ENCODE measurements at regions not wholly inside any gene's neighbourhood (a gene's known extent, or its start where the extent isn't known, plus 50 kb on each side); places are given as distances from the start of the nearest gene placed in this dataset.
"Not testable (repeated sequence)": the region's sequence is repeated elsewhere in the genome, so short reads cannot be mapped to it uniquely, and the experiment has no call there.

GRCh38 chrX:7480721-7481120 is 332.8 kb upstream of the PUDP start:
- Histone ChIP-seq H3K9me3 (no peaks in the 10 kb centered on the region), H3K27ac (no peak overlapping the region), H3K27me3 (no peaks in the 10 kb centered on the region), H3K4me3 (no peak overlapping the region), H3K4me1 (no peaks in the 10 kb centered on the region), H3K36me3 (replicated peaks in 1 of 2; ENCODE audit: insufficient read depth in 1 of 2, low read depth in 2 of 2) (no peaks in the 10 kb centered on the region)
- TF ChIP-seq, protein P1, sequence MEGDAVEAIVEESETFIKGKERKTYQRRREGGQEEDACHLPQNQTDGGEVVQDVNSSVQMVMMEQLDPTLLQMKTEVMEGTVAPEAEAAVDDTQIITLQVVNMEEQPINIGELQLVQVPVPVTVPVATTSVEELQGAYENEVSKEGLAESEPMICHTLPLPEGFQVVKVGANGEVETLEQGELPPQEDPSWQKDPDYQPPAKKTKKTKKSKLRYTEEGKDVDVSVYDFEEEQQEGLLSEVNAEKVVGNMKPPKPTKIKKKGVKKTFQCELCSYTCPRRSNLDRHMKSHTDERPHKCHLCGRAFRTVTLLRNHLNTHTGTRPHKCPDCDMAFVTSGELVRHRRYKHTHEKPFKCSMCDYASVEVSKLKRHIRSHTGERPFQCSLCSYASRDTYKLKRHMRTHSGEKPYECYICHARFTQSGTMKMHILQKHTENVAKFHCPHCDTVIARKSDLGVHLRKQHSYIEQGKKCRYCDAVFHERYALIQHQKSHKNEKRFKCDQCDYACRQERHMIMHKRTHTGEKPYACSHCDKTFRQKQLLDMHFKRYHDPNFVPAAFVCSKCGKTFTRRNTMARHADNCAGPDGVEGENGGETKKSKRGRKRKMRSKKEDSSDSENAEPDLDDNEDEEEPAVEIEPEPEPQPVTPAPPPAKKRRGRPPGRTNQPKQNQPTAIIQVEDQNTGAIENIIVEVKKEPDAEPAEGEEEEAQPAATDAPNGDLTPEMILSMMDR (IDR thresholded peaks at IDR 0.05): no peak
- no peak for TF ChIP-seq POLR2A (IDR thresholded peaks at IDR 0.05)
- ATAC-seq (no peak), DNase-seq (no peak)
- WGBS, 2 donors: 56 to 67% methylated on average over 2 of the region's 2 CpGs
- intact Hi-C loops (cut with DNase I): no loop called here

GRCh38 chrX:7462110-7462509 is 314.2 kb upstream of the PUDP start:
- ATAC-seq (no peak), DNase-seq (no peak)
- no peaks in the 10 kb centered on the region for H3K36me3 ChIP-seq (replicated peaks in 1 of 2; ENCODE audit: insufficient read depth in 1 of 2, low read depth in 2 of 2)
- H3K27me3 ChIP-seq: no peaks in the 10 kb centered on the region
- no peak overlapping the region for H3K4me3 ChIP-seq
- intact Hi-C loops (cut with DNase I): no loop called here
- 24 to 28% methylated on average over 6 of the region's 6 CpGs for WGBS, 2 donors
- no peak for TF ChIP-seq POLR2A (IDR thresholded peaks at IDR 0.05)
- TF ChIP-seq, protein P1 (IDR thresholded peaks at IDR 0.05): no peak
- H3K9me3 ChIP-seq: no peaks in the 10 kb centered on the region
- H3K27ac ChIP-seq: no peak overlapping the region
- H3K4me1 ChIP-seq: no peaks in the 10 kb centered on the region

DNA sequence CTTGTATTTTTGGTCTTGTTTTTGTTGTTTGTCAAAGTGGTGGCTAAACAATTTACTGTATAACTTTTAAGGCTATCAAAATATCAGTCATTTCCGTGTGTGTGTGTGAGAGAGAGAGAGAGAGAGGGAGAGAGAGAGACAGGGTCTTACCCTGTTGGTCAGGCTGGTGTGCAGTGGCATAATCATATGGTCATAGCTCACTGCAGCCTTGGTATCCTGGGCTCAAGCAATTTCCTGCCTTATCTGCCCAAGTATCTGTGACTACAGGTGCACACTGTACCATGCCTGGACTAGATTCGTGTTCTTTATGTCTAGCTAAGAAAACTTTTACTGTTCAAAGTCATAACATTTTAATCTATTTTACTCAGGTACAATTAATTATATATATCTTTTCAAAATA is 313.1 kb upstream of the PUDP start:
- H3K9me3 ChIP-seq; H3K27ac ChIP-seq; intact Hi-C loops (cut with DNase I); H3K36me3 ChIP-seq (replicated peaks in 1 of 2; ENCODE audit: insufficient read depth in 1 of 2, low read depth in 2 of 2); DNase-seq; H3K4me1 ChIP-seq; H3K4me3 ChIP-seq; ATAC-seq; H3K27me3 ChIP-seq: not testable (repeated sequence)
- WGBS, 2 donors: 8 to 19% methylated on average over 2 of the region's 2 CpGs

DNA sequence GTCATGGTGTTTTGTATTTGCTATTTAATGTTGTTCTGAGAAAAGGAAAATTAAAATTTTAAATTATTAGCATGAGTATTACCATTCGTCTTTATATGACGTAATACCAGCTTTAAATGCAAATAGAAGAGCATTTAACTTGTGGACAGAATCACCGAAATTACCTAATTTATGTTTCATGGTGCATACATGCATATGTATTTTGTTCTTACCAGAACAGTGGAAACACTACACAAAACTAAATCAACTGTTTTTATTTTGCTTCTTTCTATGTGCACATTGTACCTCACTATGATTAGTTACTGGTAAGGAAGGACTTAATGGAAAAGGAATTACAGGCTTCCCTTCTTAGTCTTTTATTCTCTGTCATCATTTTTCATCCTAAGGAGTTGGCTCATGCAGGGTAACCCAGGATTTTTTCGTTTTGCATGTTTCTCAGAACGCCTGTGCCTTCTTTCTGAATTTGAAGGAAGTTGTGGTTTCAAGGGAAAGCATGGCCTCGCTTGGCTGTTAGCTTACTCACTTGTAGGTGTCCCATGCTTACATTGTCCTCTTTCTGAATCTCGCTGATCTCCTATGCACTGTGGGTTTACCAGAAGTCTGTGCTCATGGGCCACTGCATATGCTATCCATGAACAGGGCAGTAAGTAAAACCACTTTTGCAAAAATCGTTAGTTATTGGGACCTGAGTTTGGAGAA is 300.0 kb upstream of the PUDP start:
- Histone ChIP-seq H3K9me3 (no peaks in the 10 kb centered on the region), H3K27ac (no peak overlapping the region), H3K27me3 (no peaks in the 10 kb centered on the region), H3K36me3 (replicated peaks in 1 of 2; ENCODE audit: insufficient read depth in 1 of 2, low read depth in 2 of 2) (no peaks in the 10 kb centered on the region), H3K4me3 (no peak overlapping the region), H3K4me1 (no peaks in the 10 kb centered on the region)
- no peak for ATAC-seq
- intact Hi-C loops (cut with DNase I): no loop called here
- TF ChIP-seq, protein P1 (IDR thresholded peaks at IDR 0.05): no peak
- no peak for TF ChIP-seq POLR2A (IDR thresholded peaks at IDR 0.05)
- 55 to 66% methylated on average over 8 of the region's 8 CpGs for WGBS, 2 donors
- no peak for DNase-seq

DNA sequence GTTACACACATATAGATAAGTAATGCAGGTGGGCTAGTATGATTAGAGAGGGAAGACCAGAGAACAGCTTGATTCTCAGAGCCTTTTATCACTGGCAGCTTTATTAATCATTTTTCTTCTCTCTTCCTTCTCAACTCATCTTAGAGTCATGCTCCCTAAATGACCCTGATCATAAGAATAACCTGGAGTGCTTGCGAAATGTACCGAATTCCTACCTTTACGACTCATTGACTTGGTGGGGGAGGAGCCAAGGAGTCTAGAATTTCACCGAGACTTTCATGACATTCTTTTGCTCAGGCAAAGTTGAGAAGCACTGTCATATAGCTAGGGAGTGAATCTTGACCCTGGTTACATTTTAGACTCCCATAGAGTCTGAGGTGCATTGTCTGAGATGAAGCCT is 298.9 kb upstream of the PUDP start:
- Histone ChIP-seq H3K27ac (no peak overlapping the region), H3K9me3 (no peaks in the 10 kb centered on the region), H3K4me1 (no peaks in the 10 kb centered on the region), H3K36me3 (replicated peaks in 1 of 2; ENCODE audit: insufficient read depth in 1 of 2, low read depth in 2 of 2) (no peaks in the 10 kb centered on the region), H3K27me3 (no peaks in the 10 kb centered on the region), H3K4me3 (no peak overlapping the region)
- TF ChIP-seq, protein P1 (IDR thresholded peaks at IDR 0.05): no peak
- TF ChIP-seq POLR2A (IDR thresholded peaks at IDR 0.05): no peak
- DNase-seq (no peak), ATAC-seq (no peak)
- intact Hi-C loops (cut with DNase I): no loop called here
- 86 to 88% methylated on average over 4 of the region's 4 CpGs for WGBS, 2 donors

Measured in body of pancreas (tissue), 4 donors.